Suprapubic skin (tissue), 4 donors: ENCODE measurements at regions not wholly inside any gene's neighbourhood (a gene's known extent, or its start where the extent isn't known, plus 50 kb on each side); places are given as distances from the start of the nearest gene placed in this dataset.

Experiments
- POLR2A ChIP-seq, 2 donors: fragments of 450-650 bp; IDR thresholded peaks; one replicate each; pipeline ENCODE4 v1.6.1; 2017; ENCODE audit warnings: antibody characterized with exemption in 2 of 2, mild to moderate bottlenecking in 2 of 2, moderate library complexity in 2 of 2
- POLR2AphosphoS5 ChIP-seq, 3 donors: sonication (generic); formaldehyde crosslinking; IDR thresholded peaks; one replicate each; pipeline ENCODE4 v1.6.1; 2017; ENCODE audit warnings: antibody characterized with exemption in 3 of 3
- TF ChIP-seq, protein P1 (sequence below), 2 donors: fragments of 200-600 bp in 1 of 2; fragments of 450-650 bp in 1 of 2; sonication (generic) in 1 of 2; IDR thresholded peaks; one replicate each; pipeline ENCODE4 v1.5.1; 2016 to 2019; ENCODE audit warnings: antibody characterized with exemption in 2 of 2, mild to moderate bottlenecking in 1 of 2, moderate library complexity in 1 of 2

DNA sequence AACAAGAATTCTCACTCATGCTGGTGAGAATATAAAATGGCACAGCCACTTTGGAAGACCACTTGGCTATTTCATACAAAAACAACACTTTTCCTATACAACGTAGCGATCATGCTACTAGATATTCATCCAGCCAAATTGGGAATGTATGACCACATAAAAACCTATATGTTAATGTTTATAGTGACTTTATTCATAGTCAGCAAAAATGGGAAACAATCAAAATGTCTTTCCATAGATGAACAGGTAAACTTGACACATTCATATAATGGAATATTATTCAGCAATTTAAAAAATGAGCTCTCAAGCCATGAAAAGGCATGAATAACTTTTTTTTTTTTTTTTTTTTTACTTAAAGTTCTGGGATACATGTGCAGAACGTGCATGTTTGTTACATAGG, 445.2 kb downstream of the ZBBX start:
- TF ChIP-seq, protein P1, sequence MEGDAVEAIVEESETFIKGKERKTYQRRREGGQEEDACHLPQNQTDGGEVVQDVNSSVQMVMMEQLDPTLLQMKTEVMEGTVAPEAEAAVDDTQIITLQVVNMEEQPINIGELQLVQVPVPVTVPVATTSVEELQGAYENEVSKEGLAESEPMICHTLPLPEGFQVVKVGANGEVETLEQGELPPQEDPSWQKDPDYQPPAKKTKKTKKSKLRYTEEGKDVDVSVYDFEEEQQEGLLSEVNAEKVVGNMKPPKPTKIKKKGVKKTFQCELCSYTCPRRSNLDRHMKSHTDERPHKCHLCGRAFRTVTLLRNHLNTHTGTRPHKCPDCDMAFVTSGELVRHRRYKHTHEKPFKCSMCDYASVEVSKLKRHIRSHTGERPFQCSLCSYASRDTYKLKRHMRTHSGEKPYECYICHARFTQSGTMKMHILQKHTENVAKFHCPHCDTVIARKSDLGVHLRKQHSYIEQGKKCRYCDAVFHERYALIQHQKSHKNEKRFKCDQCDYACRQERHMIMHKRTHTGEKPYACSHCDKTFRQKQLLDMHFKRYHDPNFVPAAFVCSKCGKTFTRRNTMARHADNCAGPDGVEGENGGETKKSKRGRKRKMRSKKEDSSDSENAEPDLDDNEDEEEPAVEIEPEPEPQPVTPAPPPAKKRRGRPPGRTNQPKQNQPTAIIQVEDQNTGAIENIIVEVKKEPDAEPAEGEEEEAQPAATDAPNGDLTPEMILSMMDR (IDR thresholded peaks at IDR 0.05) = no peak
- no peak for TF ChIP-seq POLR2A (IDR thresholded peaks at IDR 0.05)
- no peak for TF ChIP-seq POLR2AphosphoS5 (IDR thresholded peaks at IDR 0.05)
